ENCODE measurements at regions not wholly inside any gene's neighbourhood (a gene's known extent, or its start where the extent isn't known, plus 50 kb on each side); places are given as distances from the start of the nearest gene placed in this dataset.

DNA sequence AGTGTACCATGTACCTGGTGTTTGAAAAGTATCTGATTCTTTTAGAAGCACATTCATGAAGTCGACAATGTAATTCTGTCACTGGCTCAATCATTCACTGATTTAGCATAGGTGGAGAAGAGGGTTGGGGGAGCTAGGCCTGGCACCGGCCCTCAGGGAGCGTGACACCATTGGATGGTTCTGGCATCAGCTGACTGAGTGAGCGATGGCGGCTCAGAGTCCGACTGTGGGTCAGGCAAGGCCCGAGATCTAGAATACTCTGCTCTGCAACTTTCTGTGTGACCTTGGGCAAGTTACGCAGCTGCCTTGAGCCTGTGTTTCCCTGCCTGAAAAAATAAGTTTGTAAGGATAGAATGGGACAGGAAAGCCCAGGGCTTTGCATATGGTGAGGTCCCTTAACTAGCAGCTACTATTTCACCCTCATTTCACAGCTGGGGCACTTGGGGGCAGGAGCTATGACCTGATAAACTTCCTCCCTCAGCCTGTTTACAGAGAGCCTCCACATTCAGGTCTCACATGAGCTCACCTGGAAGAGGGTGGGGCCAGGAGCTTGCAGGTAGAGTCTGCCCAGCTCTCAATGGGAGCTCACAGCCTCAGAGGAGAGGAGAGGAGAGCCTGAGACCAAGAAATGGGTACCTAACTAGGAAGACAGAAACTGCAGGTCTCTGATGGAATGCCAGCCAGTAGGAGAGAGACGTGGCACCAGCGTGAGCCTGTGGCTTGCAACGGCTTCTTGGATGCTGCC is 153.7 kb upstream of the TLE3 start:
- TF ChIP-seq, protein P1, sequence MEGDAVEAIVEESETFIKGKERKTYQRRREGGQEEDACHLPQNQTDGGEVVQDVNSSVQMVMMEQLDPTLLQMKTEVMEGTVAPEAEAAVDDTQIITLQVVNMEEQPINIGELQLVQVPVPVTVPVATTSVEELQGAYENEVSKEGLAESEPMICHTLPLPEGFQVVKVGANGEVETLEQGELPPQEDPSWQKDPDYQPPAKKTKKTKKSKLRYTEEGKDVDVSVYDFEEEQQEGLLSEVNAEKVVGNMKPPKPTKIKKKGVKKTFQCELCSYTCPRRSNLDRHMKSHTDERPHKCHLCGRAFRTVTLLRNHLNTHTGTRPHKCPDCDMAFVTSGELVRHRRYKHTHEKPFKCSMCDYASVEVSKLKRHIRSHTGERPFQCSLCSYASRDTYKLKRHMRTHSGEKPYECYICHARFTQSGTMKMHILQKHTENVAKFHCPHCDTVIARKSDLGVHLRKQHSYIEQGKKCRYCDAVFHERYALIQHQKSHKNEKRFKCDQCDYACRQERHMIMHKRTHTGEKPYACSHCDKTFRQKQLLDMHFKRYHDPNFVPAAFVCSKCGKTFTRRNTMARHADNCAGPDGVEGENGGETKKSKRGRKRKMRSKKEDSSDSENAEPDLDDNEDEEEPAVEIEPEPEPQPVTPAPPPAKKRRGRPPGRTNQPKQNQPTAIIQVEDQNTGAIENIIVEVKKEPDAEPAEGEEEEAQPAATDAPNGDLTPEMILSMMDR (IDR thresholded peaks at IDR 0.05; ENCODE audit: low read depth, low read length): no peak
- TF ChIP-seq POLR2A (IDR thresholded peaks at IDR 0.05; ENCODE audit: extremely low read depth, insufficient read length): no peak
- TF ChIP-seq, protein P2, sequence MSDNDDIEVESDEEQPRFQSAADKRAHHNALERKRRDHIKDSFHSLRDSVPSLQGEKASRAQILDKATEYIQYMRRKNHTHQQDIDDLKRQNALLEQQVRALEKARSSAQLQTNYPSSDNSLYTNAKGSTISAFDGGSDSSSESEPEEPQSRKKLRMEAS (IDR thresholded peaks at IDR 0.05; ENCODE audit: low read depth, low read length): no peak
